ENCODE measurements at regions not wholly inside any gene's neighbourhood (a gene's known extent, or its start where the extent isn't known, plus 50 kb on each side); places are given as distances from the start of the nearest gene placed in this dataset.

DNA sequence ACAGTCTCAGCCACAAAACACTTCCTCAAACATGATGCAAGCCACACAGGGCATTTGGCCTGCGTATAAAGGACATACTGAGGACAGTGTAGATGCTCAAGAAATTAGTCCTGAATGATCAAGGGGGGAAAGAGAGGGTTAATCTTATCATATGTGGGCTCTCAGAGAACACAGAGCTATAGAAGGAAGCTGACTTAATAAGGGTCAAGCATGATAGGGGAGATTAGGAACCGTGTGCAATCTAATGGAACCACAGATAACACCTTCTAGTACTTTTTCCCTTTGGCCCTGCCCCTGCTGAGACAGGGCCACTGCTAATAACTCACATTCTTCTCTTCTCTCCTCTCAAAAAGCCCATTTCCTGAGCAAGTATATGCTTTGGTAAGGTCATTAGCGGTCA lies 114.1 kb upstream of the ADAMTS9 start:
- DNase-seq: no peak
- in situ Hi-C loops (cut with HindIII; ENCODE audit: low pct_ligation_motif_present, low sequenced_read_pairs): no loop called here
- H3K36me3 ChIP-seq (replicated peaks): no peaks in the 10 kb centered on the region
- H3K27ac ChIP-seq: no peak overlapping the region
- H3K27me3 ChIP-seq (replicated peaks): no peaks in the 10 kb centered on the region
- TF ChIP-seq, protein P1, sequence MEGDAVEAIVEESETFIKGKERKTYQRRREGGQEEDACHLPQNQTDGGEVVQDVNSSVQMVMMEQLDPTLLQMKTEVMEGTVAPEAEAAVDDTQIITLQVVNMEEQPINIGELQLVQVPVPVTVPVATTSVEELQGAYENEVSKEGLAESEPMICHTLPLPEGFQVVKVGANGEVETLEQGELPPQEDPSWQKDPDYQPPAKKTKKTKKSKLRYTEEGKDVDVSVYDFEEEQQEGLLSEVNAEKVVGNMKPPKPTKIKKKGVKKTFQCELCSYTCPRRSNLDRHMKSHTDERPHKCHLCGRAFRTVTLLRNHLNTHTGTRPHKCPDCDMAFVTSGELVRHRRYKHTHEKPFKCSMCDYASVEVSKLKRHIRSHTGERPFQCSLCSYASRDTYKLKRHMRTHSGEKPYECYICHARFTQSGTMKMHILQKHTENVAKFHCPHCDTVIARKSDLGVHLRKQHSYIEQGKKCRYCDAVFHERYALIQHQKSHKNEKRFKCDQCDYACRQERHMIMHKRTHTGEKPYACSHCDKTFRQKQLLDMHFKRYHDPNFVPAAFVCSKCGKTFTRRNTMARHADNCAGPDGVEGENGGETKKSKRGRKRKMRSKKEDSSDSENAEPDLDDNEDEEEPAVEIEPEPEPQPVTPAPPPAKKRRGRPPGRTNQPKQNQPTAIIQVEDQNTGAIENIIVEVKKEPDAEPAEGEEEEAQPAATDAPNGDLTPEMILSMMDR (IDR thresholded peaks at IDR 0.05; ENCODE audit: low read depth, low read length, missing control alignments): no peak
- no peak overlapping the region for H3K4me3 ChIP-seq (ENCODE audit: low read depth, low read length)

DNA sequence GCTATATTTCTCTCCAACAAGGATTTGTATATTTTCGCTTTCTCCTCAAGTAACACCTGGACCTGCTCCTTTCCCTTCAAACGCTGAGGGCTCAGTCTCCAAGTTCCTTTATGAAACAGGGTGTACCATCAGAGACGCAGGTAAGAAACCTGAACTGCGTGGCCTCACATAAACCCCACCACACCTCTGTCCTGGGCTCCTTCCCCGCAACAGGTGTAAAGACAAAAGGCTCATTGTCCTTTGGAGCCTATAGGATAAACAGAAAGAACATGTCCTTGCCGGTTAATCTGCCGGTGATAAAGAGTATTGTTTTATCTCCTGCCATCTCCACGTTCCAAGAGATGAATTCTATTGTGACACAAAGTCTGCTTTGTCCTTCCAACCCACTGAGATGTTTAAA lies 111.8 kb upstream of the ADAMTS9 start:
- Histone ChIP-seq H3K4me3 (ENCODE audit: low read depth, low read length) (no peak overlapping the region), H3K36me3 (replicated peaks) (no peaks in the 10 kb centered on the region), H3K27me3 (replicated peaks) (no peaks in the 10 kb centered on the region), H3K27ac (no peak overlapping the region)
- DNase-seq: no peak
- TF ChIP-seq, protein P1 (IDR thresholded peaks at IDR 0.05; ENCODE audit: low read depth, low read length, missing control alignments): no peak
- in situ Hi-C loops (cut with HindIII; ENCODE audit: low pct_ligation_motif_present, low sequenced_read_pairs): no loop called here

DNA sequence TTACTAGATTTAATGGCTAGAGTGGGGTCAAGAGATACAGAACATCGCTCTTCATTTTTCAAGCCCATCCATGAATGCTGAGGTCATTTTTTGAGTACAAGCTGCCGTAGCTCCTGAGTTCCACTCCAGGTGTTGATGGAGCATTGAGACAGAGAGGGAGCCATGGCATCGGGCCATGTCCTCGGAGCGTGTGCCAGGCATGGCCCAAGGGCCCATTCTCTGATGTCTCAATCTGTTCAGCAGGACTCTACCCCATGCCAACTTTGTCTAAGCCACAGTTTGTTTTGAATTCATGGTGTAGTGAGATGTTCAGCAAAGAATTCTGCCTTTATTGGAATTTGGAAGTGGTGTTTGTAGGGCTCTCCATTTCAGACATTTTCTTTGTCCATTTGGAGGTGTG lies 110.5 kb upstream of the ADAMTS9 start:
- Histone ChIP-seq H3K27ac (no peak overlapping the region), H3K36me3 (replicated peaks) (no peaks in the 10 kb centered on the region), H3K27me3 (replicated peaks) (no peaks in the 10 kb centered on the region), H3K4me3 (ENCODE audit: low read depth, low read length) (no peak overlapping the region)
- TF ChIP-seq, protein P1 (IDR thresholded peaks at IDR 0.05; ENCODE audit: low read depth, low read length, missing control alignments): no peak
- in situ Hi-C loops (cut with HindIII; ENCODE audit: low pct_ligation_motif_present, low sequenced_read_pairs): no loop called here
- no peak for DNase-seq

DNA sequence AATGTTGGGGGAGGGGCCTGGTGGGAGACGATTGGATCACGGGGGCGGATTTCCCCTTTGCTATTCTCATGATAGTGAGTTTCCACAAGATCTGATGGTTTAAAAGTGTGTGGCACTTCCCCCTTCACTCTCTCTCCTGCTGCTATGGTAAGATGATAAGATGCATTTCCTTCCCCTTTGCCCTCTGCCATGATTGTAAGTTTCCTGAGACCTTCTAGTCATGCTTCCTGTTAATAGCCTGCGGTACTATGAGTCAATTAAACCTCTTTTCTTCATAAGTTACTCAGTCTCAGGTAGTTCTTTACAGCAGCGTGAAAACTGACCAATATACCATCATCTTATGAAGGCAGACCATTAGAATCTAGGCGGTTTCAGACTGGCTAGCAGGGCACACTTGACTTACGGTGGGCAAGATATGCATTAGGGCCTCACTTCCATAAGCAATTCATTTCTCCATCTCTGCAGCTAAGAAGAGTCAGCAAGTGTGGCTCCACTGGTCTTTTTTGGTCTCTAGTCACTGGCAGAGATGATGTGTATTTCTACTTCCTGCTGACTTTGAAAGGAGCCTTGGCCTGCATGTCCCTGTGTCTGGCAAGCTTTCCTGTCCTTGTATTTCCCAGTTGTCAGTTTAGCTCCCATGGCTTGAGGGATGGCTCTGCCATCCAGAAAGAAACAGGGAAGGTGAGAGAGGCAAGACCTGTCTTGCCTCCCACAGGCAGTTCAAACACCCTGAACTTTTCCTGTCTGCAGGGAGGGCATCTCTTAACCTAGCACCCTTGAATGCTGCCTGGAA lies 109.0 kb upstream of the ADAMTS9 start:
- Histone ChIP-seq H3K36me3 (replicated peaks) (no peaks in the 10 kb centered on the region), H3K4me3 (ENCODE audit: low read depth, low read length) (no peak overlapping the region), H3K27ac (no peak overlapping the region), H3K27me3 (replicated peaks) (no peaks in the 10 kb centered on the region)
- TF ChIP-seq, protein P1 (IDR thresholded peaks at IDR 0.05; ENCODE audit: low read depth, low read length, missing control alignments): no peak
- DNase-seq: peak; percentile 14
- in situ Hi-C loops (cut with HindIII; ENCODE audit: low pct_ligation_motif_present, low sequenced_read_pairs): no loop called here

DNA sequence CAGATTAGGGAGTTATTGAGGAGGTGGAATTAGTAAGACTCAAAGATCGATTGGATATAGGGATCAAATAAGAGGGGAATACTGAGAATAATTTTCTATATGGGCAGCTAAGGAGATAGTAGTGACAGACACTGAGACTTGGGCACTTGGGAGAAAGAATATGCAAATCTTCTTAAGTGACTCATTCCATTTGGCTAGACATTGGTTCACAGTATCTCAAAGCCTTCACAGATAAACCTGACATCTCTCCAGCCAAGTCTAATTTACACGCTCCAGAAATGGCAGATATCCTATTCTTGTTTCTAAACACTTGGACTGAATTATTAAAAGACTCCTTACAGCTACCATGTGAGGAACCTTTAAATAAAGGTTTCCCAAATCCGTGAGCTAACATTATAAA lies 104.6 kb upstream of the ADAMTS9 start:
- in situ Hi-C loops (cut with HindIII; ENCODE audit: low pct_ligation_motif_present, low sequenced_read_pairs): no loop called here
- no peaks in the 10 kb centered on the region for H3K27me3 ChIP-seq (replicated peaks)
- H3K36me3 ChIP-seq (replicated peaks): no peaks in the 10 kb centered on the region
- no peak overlapping the region for H3K27ac ChIP-seq
- no peak for DNase-seq
- TF ChIP-seq, protein P1 (IDR thresholded peaks at IDR 0.05; ENCODE audit: low read depth, low read length, missing control alignments): no peak
- H3K4me3 ChIP-seq (ENCODE audit: low read depth, low read length): no peak overlapping the region

DNA sequence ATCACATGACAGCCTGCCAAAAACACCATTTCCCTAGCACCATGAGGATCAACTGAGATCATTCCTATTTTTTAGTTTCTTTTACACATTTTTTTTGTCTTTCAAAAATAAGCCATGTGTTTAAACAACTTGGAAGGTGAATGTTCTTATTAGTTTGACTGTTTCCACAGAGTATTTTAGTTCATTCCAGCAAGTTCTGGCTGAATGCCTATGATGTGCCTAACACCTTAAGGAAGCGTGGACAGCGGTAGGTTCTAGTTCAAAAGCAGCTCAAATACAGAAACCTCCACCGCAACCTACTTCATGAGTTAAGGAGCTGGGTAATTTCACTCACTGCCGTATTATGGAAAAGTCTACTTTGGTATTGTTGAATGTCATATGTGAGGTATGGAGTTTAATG lies 101.3 kb upstream of the ADAMTS9 start:
- no peaks in the 10 kb centered on the region for H3K36me3 ChIP-seq (replicated peaks)
- TF ChIP-seq, protein P1 (IDR thresholded peaks at IDR 0.05; ENCODE audit: low read depth, low read length, missing control alignments): no peak
- H3K27me3 ChIP-seq (replicated peaks): no peaks in the 10 kb centered on the region
- H3K27ac ChIP-seq: no peak overlapping the region
- in situ Hi-C loops (cut with HindIII; ENCODE audit: low pct_ligation_motif_present, low sequenced_read_pairs): no loop called here
- no peak overlapping the region for H3K4me3 ChIP-seq (ENCODE audit: low read depth, low read length)
- DNase-seq: no peak

All from brain microvascular endothelial cell (primary cell).